HL-60 (cell line): ENCODE measurements at regions not wholly inside any gene's neighbourhood (a gene's known extent, or its start where the extent isn't known, plus 50 kb on each side); places are given as distances from the start of the nearest gene placed in this dataset.

Experiments
- CTCF ChIP-seq: IDR thresholded peaks from one replicate; pipeline ENCODE4 v1.5.1; 2011; ENCODE audit warnings: low read length, control low read depth, inconsistent platforms; ENCODE audit not compliant: insufficient read depth
- GABPA ChIP-seq: IDR thresholded peaks from 2 replicates; pipeline ENCODE4 v1.6.1; 2012; ENCODE audit warnings: low read depth
- POLR2AphosphoS5 ChIP-seq: IDR thresholded peaks from 2 replicates; pipeline ENCODE4 v1.6.1; 2012; ENCODE audit warnings: low read depth

DNA sequence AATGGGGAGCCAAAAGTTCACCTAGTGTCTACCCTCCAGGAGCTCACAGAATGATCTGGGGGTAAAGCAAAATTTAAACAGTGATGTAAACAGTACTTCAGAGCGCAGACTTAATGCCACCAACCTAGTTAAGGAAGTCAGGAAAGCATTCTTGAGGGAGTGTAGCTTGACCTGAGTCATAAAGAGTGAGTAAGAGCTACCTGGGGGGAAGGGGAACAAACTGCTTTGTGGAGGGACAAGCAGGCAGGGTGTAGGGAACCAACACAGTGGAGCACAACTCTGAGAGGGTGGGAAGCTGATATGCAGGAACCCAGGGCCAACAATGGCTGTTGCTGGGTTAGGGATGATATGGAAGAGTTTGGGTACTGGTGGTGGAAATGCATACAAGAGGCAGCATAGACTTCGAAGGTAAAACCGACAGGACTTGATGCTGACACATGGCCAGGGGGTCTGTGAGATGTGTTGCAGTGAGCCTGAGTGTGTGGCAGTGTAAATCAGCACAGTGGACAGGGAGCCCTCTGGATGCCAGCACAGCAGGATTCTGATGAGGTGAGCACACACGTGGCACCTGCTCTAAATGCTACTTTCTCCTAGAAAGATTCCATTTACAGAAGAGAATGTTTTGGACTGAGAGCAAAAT is 58.3 kb upstream of the CYP2D6 start:
- TF ChIP-seq GABPA: no peak
- TF ChIP-seq CTCF: no peak
- TF ChIP-seq POLR2AphosphoS5: no peak
